Right kidney (tissue), 1 donor: ENCODE measurements at regions not wholly inside any gene's neighbourhood (a gene's known extent, or its start where the extent isn't known, plus 50 kb on each side); places are given as distances from the start of the nearest gene placed in this dataset.

Experiments
- DNase-seq: peaks from one replicate; pipeline ENCODE4 v3.0.0-alpha.2; 2016

DNA sequence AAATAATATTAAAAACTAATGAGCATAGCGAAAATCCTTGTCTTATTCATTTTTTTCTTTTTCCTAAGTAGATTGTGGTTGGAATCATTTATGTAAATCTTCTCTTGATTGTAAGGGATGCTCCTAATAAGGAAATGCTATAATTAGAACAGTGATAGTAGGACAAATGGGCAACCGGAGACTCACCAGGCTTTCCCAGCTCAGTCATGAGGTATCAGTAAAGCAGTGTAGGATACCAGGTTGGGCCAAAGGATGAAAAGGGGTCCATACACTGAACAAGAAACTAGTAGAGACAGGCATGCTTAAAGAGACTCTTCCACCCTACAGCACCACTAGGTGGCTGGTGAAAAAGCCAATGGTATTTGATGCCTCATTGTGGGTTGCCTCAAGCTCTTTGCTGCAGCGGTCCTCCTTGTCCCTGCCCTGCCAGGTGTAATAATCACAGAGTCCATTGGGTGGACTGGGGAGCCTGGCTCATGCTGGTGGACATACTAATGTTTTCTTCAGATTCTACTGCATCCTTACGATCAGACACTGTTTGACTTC lies 71.4 kb upstream of the FAM98A start:
- DNase-seq, result no peak

GRCh38 chr2:33666879-33667278 lies 67.8 kb upstream of the FAM98A start:
- no peak for DNase-seq

- no peak for DNase-seq
Measured at GRCh38 chr2:33665039-33665438, 65.9 kb upstream of the FAM98A start.

GRCh38 chr2:33660416-33661123 lies 61.5 kb upstream of the FAM98A start:
- DNase-seq, result no peak

DNA sequence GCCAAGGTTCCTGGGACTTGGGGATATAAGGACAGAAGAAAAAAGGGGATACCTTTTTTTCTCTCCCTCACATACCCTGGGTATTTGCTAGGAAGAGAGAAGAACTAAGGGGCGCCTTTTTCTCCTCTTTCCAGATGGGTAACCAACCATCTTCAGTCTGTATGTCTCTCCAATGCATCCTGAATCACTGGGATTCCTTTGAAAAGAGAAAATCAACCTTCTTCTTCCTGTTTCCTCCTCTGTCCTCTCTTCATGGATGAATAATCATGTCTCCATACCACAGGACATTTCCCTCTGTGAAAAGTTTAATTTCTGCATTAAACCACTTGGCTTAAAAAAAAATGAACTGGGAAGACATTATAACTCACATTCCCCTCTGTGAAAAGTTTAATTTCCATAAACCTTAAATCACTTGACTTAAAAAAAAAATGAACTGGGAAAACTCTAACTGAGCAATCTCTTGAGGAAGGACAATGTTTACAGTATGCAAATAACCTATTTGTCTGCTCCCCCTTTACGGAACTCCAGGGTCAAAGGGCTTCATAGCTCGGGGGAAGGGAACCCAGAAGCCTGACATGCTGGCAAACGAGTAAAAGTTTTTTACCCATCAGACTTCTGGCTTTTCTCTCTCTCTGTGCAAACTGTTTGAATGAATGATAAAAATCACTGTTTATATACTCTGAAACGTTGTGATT lies 56.7 kb upstream of the FAM98A start:
- DNase-seq, result no peak

DNA sequence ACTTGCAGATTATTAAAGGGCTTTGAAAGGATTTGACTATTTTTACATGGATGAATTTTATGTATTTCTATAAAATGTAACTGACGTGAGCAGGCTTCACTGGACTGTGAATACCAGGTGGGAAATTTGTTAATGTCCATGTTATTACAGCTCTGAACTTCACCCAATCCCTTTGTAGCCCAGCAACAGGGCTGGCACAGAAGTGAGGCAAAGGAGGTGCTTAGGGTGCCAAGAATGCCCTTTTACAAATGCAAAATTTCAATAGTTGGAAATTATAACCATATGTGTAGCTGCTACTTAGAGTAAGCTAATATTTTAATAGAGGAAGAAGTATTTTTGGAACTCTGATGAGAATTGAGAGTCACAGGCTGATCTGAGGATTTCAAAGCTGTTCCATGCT lies 53.7 kb upstream of the FAM98A start:
- no peak for DNase-seq

- DNase-seq, result no peak
Measured at GRCh38 chr2:33650171-33650570, 51.1 kb upstream of the FAM98A start.
